AG04449 (cell line): ENCODE measurements at regions not wholly inside any gene's neighbourhood (a gene's known extent, or its start where the extent isn't known, plus 50 kb on each side); places are given as distances from the start of the nearest gene placed in this dataset.

Experiments used
- CTCF ChIA-PET: fragments of 350-600 bp; formaldehyde crosslinking; extraction: SDS; loops from one replicate; lab custom pipeline; 2021; ENCODE audit warnings: antibody characterized with exemption; lab: Yijun Ruan, JAX
- POLR2A ChIA-PET: fragments of 400-600, 350-600 bp; formaldehyde crosslinking; extraction: SDS; loops from one replicate; lab custom pipeline; 2020; ENCODE audit warnings: antibody characterized with exemption, inconsistent platforms; lab: Yijun Ruan, JAX
- DNase-seq: peaks from one replicate; pipeline ENCODE4 v3.0.0-alpha.2; 2010; ENCODE audit warnings: low read depth, low spot score
- H3K4me3 ChIP-seq: 2 replicates; pipeline ENCODE4 v1.5.1; 2011; ENCODE audit warnings: low read depth, mild to moderate bottlenecking, control low read depth, low read length
- CTCF ChIP-seq: IDR thresholded peaks from one replicate; pipeline ENCODE4 v1.5.1; 2011; ENCODE audit warnings: mild to moderate bottlenecking, moderate library complexity, low read length, control low read depth, inconsistent platforms; ENCODE audit not compliant: insufficient read depth; ENCODE audit errors: missing control alignments

GRCh38 chr9:99348289-99348688 is 126.2 kb downstream of the SEC61B start:
- TF ChIP-seq CTCF = no peak
- DNase-seq = no peak
- no peak overlapping the region for H3K4me3 ChIP-seq
- CTCF ChIA-PET = interaction anchor here (1.1 kb wide), 1 partner anchor 21 kb away, joined by 3 read pairs; no protein-coding TSS in a partner anchor
- POLR2A ChIA-PET = no interaction called here

GRCh38 chr9:99349870-99350269 is 127.8 kb downstream of the SEC61B start:
- no peak overlapping the region for H3K4me3 ChIP-seq
- POLR2A ChIA-PET = no interaction called here
- CTCF ChIA-PET = no interaction called here
- TF ChIP-seq CTCF = no peak
- DNase-seq = no peak

GRCh38 chr9:99350461-99350860 is 128.4 kb downstream of the SEC61B start:
- no peak overlapping the region for H3K4me3 ChIP-seq
- no peak for TF ChIP-seq CTCF
- DNase-seq = no peak
- ChIA-PET CTCF (no interaction called here), POLR2A (no interaction called here)

GRCh38 chr9:99351647-99352046 is 129.6 kb downstream of the SEC61B start:
- CTCF ChIA-PET = no interaction called here
- no peak overlapping the region for H3K4me3 ChIP-seq
- DNase-seq = no peak
- TF ChIP-seq CTCF = no peak
- POLR2A ChIA-PET = no interaction called here

GRCh38 chr9:99352826-99353225 is 130.7 kb downstream of the SEC61B start:
- CTCF ChIA-PET = no interaction called here
- no peak for DNase-seq
- H3K4me3 ChIP-seq = no peak overlapping the region
- no peak for TF ChIP-seq CTCF
- POLR2A ChIA-PET = no interaction called here

GRCh38 chr9:99353408-99353807 is 131.3 kb downstream of the SEC61B start:
- CTCF ChIA-PET = no interaction called here
- POLR2A ChIA-PET = no interaction called here
- peak; percentile 82 for DNase-seq
- H3K4me3 ChIP-seq = no peak overlapping the region
- TF ChIP-seq CTCF = no peak
